HG02885 (cell line): ENCODE measurements at regions not wholly inside any gene's neighbourhood (a gene's known extent, or its start where the extent isn't known, plus 50 kb on each side); places are given as distances from the start of the nearest gene placed in this dataset.

Experiments used
- ATAC-seq: cut with Tn5 transposase; IDR thresholded peaks from one replicate; pipeline ENCODE4 v1.9.1; 2021; ENCODE audit warnings: mild to moderate bottlenecking; ENCODE audit not compliant: unreplicated experiment, poor library complexity

GRCh38 chr21:40976198-40977109 lies 129.5 kb upstream of the DSCAM start:
- no peak for ATAC-seq

- ATAC-seq = no peak
Observed at GRCh38 chr21:40985370-40985769, 138.4 kb upstream of the DSCAM start.

- ATAC-seq = no peak
Observed at GRCh38 chr21:40990366-40990765, 143.4 kb upstream of the DSCAM start.

GRCh38 chr21:40997831-40998230 lies 150.9 kb upstream of the DSCAM start:
- ATAC-seq = no peak

GRCh38 chr21:41000838-41001237 lies 153.9 kb upstream of the DSCAM start:
- no peak for ATAC-seq

- ATAC-seq = no peak
Observed at GRCh38 chr21:41006636-41007035, 159.7 kb upstream of the DSCAM start.

GRCh38 chr21:41008351-41008750 lies 159.6 kb upstream of the BACE2 start:
- ATAC-seq = no peak

- ATAC-seq = no peak
Observed at GRCh38 chr21:41008974-41009373, 159.0 kb upstream of the BACE2 start.

GRCh38 chr21:41009398-41010100 lies 158.4 kb upstream of the BACE2 start:
- no peak for ATAC-seq

GRCh38 chr21:41010101-41010435 lies 157.9 kb upstream of the BACE2 start:
- ATAC-seq = no peak

- ATAC-seq = no peak
Observed at GRCh38 chr21:41011098-41011731, 156.7 kb upstream of the BACE2 start.

GRCh38 chr21:41011951-41012366 lies 156.0 kb upstream of the BACE2 start:
- ATAC-seq = no peak

GRCh38 chr21:41012425-41012824 lies 155.5 kb upstream of the BACE2 start:
- no peak for ATAC-seq

GRCh38 chr21:41016472-41016871 lies 151.5 kb upstream of the BACE2 start:
- no peak for ATAC-seq

GRCh38 chr21:41018431-41018830 lies 149.5 kb upstream of the BACE2 start:
- ATAC-seq = no peak

GRCh38 chr21:41023936-41024335 lies 144.0 kb upstream of the BACE2 start:
- no peak for ATAC-seq

GRCh38 chr21:41024341-41024740 lies 143.6 kb upstream of the BACE2 start:
- ATAC-seq = no peak

- ATAC-seq = no peak
Observed at GRCh38 chr21:41024746-41025254, 143.2 kb upstream of the BACE2 start.

GRCh38 chr21:41029571-41029970 lies 138.4 kb upstream of the BACE2 start:
- ATAC-seq = no peak

GRCh38 chr21:41031701-41032220 lies 136.2 kb upstream of the BACE2 start:
- ATAC-seq = no peak

- ATAC-seq = no peak
Observed at GRCh38 chr21:41032541-41032940, 135.4 kb upstream of the BACE2 start.
